Sigmoid colon (tissue), 4 donors: ENCODE measurements at regions not wholly inside any gene's neighbourhood (a gene's known extent, or its start where the extent isn't known, plus 50 kb on each side); places are given as distances from the start of the nearest gene placed in this dataset.

Source experiments
- CTCF ChIP-seq, 4 experiments: fragments of 450-650 bp in 3 of 4; fragments of 200-600 bp in 1 of 4; IDR thresholded peaks; one replicate each; pipeline ENCODE4 v1.5.1; 2016 to 2019; ENCODE audit warnings: antibody characterized with exemption in 4 of 4, mild to moderate bottlenecking in 3 of 4, moderate library complexity in 2 of 4
- EP300 ChIP-seq, 4 donors: sonication (generic); formaldehyde crosslinking; IDR thresholded peaks; one replicate each; pipeline ENCODE4 v1.6.1; 2017; ENCODE audit warnings: antibody characterized with exemption in 4 of 4

GRCh38 chr3:82390868-82391267 is 629.4 kb upstream of the GBE1 start:
- no peak for TF ChIP-seq CTCF (IDR thresholded peaks at IDR 0.05)
- no peak for TF ChIP-seq EP300 (IDR thresholded peaks at IDR 0.05)
